HG03103 (cell line): ENCODE measurements at regions not wholly inside any gene's neighbourhood (a gene's known extent, or its start where the extent isn't known, plus 50 kb on each side); places are given as distances from the start of the nearest gene placed in this dataset.
"Not testable (repeated sequence)": the region's sequence is repeated elsewhere in the genome, so short reads cannot be mapped to it uniquely, and the experiment has no call there.

Experiments used
- ATAC-seq: cut with Tn5 transposase; IDR thresholded peaks from one replicate; pipeline ENCODE4 v1.9.1; 2021; ENCODE audit warnings: low read depth; ENCODE audit not compliant: unreplicated experiment

DNA sequence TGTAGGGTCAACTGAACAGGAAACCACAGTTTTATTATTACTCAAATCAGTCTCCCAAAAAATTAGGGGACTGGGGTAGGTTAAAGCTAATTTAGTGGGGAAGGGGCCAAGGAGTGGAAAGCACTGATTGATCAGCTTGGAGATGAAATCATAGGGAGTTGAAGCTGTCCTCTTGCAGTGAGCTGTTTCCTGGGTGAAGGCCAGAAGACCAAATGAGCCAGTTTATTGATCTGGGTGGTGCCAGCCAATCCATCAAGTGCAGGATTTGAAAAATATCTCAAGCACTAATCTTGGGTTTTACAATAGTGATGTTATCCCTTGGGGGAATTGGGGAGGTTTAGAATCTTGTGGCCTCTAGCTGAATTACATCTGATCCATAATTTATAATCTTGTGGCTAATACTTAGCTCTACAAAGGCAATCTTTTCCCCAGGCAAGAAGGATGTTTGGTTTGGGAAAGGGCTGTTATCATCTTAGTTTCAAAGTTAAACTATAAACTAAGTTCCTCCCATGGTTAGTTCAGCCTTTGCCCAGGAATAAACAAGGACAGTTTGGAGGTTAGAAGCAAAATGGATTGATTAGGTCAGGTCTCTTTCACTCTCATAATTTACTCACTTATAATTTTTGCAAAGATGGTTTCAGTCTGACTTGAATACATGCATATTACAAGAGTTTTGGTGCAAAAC is 773.5 kb downstream of the XPNPEP1 start:
- no peak for ATAC-seq

DNA sequence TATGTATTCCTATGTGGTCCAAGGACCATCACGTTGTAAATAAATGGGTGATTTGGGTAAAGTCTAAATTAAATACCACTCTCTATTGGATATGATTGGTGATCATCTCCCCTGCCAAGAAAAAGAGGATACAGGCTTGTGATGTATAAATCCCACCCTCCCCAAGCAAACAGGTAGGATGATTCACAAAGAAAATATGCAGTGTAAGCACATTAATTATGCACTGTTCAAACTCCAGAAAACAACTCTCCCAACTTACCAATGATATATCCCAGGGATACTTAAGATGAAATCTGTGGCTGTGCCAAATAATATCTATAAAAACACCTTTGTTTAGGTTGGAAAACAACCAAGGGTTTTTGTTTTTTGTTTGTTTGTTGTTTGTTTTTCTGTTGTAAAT is 795.9 kb downstream of the XPNPEP1 start:
- no peak for ATAC-seq

DNA sequence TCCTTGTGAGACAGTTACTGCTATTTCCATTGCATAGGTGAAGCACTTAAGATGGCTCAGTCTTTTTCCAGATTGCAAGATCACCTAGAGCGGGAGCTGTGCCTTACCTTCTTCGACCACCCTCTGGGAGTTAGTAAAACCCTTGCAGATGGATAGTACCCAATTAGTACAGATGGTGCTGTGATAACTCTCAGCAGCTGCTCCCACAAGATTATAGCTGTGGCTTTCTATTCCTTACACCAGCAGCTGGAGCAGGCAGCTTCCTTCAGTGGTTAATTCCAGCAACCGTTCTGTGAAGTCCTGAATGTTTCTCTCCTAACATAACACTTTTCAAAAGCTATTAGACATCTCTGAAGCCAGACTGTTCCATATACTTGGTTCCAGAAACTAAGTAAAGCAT is 796.8 kb downstream of the XPNPEP1 start:
- no peak for ATAC-seq

DNA sequence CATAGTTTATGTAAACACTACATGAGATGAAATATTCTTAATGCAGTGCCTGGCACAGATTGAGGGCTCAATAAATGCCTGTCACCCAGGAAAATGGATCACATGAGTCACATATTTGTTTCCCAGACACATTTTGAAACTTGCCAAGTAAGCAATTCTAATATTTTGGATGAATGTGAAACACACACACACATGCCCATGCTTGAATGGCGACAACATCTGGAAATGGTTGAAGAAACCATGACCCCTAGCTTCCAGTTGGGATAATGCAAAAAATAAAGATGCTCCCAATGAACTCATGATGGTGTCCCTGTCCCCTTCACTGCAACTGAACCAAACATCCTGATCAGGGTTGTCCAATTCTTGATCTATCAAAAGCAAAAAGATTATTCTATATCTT is 797.3 kb downstream of the XPNPEP1 start:
- no peak for ATAC-seq

DNA sequence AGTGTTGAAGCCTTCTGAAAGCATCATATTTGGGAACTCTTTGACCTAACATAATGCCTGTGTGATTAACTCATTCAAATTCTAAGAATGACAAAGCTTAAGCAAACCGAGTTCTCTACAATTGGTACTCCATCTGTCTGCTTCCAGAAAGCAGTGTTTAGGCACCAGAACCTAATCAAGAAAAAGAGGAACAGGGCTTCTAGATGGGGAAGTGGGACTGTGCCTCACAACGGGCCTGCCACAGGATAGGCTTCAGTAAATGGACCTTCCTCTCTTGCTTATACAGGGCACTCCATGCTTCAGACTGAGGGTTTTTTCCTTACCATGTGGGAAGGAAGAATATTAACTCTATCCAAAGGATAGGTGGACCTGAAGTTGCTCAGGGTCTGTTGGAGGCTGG is 808.1 kb downstream of the XPNPEP1 start:
- ATAC-seq = no peak

DNA sequence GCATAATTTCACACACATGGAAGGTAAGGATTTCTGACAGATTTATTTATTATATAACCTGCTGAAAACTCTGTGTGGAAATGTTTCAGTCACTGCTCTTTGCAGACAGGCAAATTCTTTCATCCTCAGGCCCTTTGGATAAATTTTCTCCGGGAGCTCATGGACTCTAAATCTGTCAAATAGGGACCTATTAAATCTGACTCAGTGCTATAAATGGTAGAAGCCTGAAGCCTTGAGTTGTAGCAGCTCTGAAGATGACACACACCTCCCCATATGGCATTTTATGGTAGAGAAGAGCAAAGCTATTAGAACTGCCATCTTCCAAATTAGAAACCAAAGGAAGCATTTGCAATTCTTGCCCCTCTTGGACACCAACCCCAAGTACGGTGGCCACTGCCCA is 808.7 kb downstream of the XPNPEP1 start:
- ATAC-seq = no peak

DNA sequence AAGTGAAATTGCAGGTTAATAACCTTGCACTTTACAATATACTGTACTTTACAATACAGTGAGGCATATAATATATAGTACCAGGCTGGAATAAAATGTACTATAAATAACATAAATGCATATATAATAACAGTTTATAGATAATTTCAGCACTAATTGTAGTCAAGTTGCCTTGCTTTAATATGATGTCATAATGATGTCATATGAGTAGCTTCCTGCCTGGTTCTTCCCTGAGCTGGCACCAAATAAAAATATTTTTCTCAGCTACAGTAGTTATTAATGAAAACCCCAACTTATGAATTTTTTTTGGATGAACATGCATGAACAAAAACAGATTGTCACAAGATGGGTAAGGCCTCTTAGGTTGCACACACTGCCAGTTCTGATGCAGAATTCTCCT is 816.7 kb downstream of the XPNPEP1 start:
- no peak for ATAC-seq

DNA sequence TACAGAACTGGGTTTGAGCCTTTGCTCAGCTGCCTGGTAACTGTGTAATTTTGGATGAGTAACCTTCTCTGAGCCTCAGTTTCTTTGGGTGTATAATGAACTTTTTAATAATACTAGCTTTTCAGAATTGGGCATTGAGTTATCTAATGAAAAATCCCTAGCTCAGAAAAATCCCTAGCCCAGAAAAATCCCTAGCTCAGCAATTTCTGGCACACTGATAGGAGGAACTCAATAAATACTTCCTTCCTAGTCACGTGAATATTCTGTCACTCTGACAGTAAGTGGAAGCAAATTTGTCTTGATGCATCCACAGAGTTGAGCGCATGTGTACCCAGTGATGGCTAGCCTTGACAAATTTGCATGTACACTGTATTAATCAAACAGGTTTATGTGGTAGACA is 817.6 kb downstream of the XPNPEP1 start:
- no peak for ATAC-seq

DNA sequence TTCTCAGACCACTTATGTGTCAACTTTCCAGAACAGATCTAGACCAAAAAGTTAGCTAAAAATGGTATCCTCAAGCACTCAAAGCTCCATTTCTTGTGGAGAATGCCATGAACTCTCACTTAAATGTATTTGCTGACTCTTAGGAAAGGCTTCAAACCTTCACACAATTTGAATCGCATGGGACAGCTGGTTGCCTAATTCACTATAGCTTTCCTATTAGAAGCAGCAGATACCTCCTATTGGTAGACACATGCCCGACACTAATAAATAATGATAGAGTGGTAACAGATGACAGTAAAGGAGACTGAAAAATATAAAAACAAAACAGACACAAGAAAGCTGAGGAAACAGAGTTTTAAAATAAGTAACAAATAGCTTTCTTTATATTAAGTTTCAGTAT is 818.5 kb downstream of the XPNPEP1 start:
- no peak for ATAC-seq

DNA sequence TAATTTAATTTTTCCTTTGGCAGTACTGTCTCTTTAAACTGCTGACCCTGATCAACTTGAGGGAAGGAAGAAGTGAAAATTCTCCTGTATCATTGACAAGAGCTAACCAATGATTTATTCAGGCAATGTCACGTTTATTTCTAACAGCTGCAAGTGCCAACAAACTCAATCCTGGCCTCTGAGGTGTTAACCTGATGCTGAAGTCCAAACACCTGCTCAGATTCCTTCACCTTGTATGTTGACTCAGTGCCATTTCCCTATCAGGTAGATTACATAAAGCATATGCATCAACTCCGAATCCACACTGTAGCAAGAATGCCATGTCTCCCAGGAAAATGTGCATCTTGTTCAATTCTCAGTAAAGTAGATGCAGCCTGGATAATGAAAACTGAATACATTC is 820.0 kb downstream of the XPNPEP1 start:
- ATAC-seq = no peak

DNA sequence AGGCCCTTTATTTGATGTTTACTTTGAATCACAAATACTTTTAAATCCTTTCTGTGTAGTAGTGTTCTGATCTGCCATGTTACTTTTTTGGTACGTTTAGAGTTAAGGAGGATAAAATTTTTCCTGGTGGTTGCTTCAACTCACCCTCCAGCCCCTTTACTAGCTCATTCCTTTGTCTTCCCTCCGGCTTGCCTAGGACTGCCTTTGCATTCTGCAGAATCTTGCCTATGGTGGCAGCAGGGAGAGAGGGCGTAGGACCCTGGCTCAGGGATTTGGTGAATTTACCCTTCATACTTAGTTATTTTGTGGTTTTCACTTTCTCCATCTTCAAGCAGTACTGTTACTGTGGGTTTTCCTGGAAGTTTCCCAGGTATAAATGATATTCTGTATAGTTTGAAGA is 833.5 kb downstream of the XPNPEP1 start:
- ATAC-seq = no peak

DNA sequence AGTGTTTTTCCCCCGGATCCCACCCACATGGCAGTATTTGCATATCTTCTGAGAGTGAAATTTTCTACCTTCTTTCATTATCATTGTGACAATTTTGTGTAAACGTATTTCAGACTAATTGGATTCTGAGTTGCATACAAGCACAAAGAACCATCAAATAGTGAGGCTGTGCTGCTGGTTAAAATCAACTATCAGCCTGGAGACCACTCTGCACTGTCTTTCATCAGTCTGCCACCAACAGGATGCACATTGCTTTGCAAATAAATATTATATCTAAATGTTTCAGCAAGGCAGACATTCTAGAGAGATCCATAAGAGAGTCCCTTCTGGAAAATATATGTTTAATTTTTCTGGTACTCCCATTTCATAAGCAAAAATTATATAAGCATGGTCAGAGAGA is 851.8 kb downstream of the XPNPEP1 start:
- no peak for ATAC-seq

DNA sequence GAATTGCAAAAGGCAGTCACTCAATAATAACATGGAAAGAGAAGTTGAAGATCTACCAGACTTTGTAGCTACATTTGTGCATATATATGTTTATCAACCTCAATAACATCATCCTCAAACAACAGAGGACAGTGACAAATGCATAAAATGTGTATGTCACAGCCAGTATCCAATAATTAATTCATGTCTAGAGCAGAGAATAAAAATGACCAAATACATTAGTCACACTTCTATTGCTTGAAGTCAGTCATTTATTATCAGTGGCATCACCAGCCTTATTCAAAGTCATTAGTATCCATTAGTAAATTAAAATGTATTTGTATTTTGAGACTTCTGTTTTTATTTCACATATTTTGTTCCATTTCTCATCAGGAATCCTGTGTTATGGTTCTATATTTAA is 852.8 kb downstream of the XPNPEP1 start:
- ATAC-seq = no peak

DNA sequence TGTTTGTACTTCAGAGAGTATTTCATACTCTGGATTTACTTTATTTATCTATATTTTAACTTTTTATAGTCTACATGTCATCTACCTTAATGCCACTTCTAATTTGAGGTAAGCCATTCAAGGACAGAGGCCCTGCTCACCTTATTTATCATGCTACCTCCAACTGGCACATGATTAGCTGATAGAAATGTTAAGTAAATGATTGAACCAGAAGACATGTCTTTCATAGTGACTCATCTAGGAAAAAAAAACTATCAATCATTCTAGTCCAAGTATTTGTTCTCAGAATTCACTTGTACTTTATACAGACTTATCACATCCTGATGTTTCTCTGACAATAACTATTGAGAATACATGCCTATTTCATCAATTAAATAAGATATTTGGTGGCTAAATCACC is 856.3 kb downstream of the XPNPEP1 start:
- no peak for ATAC-seq

DNA sequence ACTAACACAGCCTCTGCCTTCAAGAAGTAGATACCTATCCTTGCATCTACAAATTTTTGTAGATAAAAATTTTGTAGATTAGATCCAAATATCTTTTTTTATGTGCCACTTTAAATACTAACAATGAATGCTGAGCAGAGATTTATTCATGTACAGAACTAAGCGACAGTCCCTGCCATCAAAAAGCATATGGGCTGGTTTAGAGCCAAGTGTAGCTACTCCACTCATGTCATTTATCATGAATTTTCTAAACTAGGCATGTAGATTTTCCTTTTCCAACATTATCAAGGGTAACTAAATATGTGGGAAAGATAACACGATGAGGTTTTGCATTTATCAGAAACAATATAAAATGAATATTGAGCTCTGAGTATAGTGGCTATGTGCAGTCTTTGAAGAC is 857.5 kb downstream of the XPNPEP1 start:
- no peak for ATAC-seq

DNA sequence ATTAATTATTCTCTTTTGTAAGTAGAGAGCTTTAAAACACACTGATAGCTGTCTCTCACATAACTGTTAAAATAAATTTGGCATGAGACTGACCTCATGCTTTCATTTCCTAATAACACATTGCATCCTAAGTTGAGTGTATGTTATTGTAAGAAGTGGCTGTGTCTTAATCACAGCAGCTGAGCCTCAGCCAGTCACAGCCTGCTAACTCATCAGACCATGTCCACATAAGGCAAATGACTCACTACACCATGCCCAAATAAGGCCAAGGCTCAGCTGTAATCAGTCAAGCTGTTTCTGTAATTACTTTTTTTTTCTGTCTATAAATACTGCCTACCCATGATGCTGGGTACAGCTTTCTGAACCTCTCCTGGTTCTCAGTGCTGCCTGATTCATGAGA is 860.9 kb downstream of the XPNPEP1 start:
- peak; percentile 73 for ATAC-seq

DNA sequence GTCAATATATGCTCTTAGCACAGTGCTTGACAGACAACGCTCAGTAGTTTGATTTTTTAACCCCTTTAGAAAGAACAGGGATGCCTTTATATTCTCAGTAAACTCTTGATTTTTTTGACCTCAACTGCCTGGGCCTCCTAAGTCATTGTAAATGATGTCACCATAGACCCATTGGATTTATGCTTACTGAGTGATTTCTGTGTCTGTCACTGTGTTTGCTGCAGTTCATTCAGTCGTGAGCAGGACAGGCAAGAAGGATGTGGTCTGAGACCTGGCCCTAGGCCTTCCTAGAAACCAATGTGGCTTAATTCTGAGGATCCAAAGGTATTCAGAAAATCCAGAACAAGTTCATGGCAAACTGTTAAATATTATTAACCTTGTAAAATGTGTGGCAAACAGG is 868.1 kb downstream of the XPNPEP1 start:
- no peak for ATAC-seq

DNA sequence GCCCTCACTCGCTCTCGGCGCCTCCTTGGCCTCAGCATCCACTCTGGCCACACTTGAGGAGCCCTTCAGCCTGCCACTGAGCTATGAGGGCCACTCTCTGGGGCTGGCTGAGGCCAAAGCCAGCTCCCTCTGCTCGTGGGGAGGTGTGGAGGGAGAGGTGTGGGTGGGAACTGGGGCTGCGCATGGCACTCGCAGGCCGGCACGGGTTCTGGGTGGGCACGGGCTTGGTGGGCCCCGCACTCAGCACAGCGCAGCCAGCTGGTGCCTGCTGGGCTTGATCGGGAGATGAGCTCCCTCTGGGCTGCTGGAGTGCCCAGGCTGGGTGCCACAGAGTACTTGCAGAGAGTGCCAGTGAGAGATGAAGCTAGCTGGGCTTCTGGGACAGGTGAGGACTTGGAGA is 875.5 kb downstream of the XPNPEP1 start:
- ATAC-seq = no peak

DNA sequence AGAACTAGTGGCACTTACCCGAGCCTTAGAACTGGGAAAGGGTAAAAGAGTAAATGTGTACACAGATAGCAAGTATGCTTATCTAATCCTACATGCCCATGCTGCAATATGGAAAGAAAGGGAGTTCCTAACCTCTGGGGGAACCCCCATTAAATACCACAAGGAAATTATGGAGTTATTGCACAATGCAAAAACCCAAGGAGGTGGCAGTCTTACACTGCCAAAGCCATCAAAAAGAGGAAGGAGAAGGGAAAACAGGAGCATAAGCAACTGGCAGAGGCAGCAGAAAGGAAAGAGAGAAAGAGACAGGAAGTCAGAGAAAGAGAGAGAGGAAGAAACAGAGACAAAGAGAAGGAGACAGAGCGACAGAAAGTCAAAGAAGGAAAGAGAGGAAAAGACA is 876.9 kb downstream of the XPNPEP1 start:
- not testable (repeated sequence) for ATAC-seq

DNA sequence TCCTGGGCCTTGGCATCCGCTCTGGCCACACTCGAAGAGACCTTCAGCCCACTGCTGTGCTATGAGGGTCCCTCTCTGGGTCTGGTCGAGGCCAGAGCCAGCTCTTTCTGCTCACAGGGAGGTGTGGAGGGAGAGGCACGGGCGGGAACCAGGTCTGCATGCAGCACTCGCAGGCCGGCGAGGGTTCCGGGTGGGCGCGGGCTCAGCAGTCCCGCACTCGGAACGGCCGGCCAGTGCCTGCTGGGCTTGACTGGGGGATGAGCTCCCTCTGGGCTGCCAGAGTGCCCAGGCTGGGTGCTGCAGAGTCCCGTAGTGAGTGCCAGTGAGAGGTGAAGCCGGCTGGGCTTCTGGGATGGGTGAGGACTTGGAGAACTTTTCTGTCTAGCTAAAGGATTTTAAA is 882.7 kb downstream of the XPNPEP1 start:
- ATAC-seq = no peak

DNA sequence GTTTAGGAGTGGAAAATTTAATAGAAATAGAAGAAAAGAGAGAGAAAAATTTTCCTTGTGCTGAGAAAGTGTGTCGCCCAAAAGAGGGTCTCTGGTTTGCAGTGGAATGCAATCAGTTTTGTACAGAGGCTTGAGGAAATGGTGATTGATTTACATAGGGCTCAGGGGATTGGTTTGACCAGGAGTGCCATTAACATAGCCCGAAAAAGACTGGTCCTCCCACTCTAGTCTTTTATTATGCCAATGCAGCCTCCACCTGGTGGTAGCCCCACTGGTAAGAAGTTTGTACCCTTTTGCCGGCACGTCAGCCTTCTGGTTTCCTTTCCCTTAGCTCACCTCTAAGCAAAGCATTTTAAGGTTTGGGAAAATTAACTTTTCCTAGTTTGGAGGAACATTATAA is 885.3 kb downstream of the XPNPEP1 start:
- ATAC-seq = no peak

DNA sequence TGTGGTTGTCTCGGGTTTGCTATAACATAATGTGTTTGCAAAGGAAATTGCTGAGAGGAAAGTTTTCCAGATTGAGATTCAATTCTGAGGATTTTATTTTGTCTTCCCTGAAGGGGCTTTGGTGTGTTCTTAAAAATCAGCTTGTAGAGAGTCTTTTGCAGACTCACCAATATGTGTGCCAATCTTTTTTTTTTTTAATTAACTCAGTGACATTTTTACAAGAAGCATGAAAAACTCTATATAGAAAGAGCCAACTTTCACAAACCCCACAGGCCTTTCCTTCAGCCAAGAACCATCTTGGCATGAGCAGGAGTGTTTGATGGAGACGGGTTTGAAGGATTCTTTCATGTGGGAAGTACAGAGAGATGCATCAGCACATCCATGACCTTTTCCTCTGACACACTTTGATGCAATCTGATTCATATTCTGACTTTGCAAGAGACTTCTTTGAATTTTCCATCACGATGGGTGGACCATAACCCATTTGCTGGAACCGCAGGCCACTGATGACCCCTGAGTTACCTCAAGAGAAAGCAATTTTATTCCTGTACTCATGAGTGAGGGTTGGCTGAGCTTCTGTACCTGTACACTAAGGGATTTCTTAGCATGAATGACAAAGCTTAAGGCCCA is 892.6 kb downstream of the XPNPEP1 start:
- no peak for ATAC-seq

DNA sequence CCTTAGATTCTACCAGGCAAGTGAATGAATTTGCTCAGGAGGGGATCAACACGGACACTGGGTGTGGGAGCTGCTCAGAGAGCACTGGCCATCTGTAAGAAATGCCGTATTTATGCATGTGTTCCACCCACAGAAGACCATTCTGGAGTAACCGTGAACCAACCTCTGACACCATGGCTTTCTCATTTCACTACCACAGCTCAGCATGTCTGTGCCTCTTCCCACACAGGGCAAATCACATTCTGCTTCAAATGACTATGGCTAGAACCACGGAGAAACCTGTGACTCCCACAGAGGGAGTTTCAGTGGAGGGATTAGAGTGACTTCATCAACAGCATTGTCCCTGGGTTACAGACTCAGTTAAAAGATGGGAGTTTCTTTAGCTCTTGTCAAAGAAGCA is 893.4 kb downstream of the XPNPEP1 start:
- no peak for ATAC-seq
